ENCODE measurements at regions not wholly inside any gene's neighbourhood (a gene's known extent, or its start where the extent isn't known, plus 50 kb on each side); places are given as distances from the start of the nearest gene placed in this dataset.
"Not testable (repeated sequence)": the region's sequence is repeated elsewhere in the genome, so short reads cannot be mapped to it uniquely, and the experiment has no call there.

DNA sequence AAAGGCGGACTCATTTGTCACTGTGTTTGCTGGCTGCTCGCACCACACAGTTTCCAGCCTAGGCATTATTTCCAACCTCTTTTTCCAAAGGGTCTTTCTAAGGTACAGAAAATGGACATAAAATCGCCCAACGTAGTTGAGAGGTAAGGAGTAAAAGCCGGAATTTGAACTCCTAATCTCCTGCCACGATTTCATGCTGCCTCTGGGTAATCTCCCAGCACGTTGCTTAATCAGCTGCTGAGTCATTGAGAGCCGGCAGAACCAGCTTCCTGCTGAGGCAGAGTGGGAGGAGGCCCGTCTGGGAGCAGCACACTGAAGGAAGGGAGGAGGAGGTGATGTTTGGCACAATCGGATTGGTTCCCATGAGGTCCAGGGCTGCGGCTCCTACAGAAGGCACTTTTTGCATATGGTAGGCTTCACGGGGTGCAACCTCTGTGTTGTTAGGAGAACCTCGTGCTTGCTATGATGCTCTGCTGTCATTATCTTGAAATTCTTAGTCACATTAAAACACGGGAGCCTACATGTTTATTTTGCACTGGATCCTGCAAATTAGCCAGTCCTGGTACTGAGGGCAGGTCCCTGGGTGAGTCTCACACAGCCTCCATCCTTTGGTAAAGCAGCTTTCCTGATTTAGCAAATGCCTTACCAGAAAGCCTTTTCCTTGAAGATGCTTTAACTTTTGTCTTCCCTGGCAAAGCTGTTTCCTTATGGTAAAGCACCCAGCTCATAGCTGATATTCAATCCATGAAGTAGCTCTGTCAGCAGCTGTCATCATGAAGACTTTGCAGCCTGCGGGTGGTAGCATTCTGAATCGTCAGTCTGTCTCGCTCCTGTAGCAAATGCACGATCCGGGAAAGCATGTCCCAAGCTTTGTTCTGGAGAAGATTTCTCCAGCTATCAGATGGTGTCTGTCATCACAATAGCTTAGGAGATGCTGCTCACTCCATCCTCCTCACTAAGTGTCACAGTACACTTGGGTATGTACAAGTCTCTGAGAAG is 191.6 kb upstream of the MSX2 start:
- H3K27ac Mint-ChIP-seq: peak overlapping the region in 2 of 3 experiments; percentile 3 to 8
- H3K4me3 Mint-ChIP-seq: no peak overlapping the region
- no peaks in the 10 kb centered on the region for H3K9me3 Mint-ChIP-seq
- H3K36me3 Mint-ChIP-seq (ENCODE audit: low read depth): no peaks in the 10 kb centered on the region
- TF ChIP-seq CTCF (IDR thresholded peaks at IDR 0.05; ENCODE audit: unreplicated experiment in 3 of 3): no peak
- peaks cover 44% of the 10 kb centered on the region for H3K27me3 Mint-ChIP-seq (ENCODE audit: low read depth)
- H3K4me1 Mint-ChIP-seq: peaks cover 23% of the 10 kb centered on the region

GRCh38 chr5:174533751-174534241 is 190.6 kb upstream of the MSX2 start:
- no peak for TF ChIP-seq CTCF (IDR thresholded peaks at IDR 0.05; ENCODE audit: unreplicated experiment in 3 of 3)
- Mint-ChIP-seq H3K4me3 (no peak overlapping the region), H3K9me3 (peaks cover 7% of the 10 kb centered on the region), H3K4me1 (peaks cover 23% of the 10 kb centered on the region), H3K27me3 (ENCODE audit: low read depth) (peaks cover 37% of the 10 kb centered on the region), H3K27ac (no peak overlapping the region), H3K36me3 (ENCODE audit: low read depth) (peaks cover 3% of the 10 kb centered on the region)

DNA sequence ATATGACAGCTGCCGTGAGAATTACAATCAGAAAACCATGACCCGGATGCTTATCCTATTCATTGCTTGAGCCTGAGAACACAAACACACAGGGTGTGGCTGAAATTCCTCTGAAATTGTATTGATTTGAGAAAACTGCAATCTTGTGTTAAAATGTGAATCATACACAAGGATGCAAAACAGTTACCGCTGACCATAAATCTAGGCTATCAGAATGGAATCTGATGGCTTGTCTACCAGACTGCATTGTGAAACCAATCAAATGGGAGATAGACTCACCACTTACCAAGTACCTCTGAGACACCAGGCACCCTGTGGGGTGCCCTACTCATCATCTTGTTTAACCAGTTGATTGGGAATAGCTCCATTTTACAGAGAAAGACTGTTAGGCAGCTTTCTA is 188.7 kb upstream of the MSX2 start:
- no peak overlapping the region for H3K4me3 Mint-ChIP-seq
- H3K27ac Mint-ChIP-seq: no peak overlapping the region
- H3K27me3 Mint-ChIP-seq (ENCODE audit: low read depth): peaks cover 28% of the 10 kb centered on the region
- no peak for TF ChIP-seq CTCF (IDR thresholded peaks at IDR 0.05; ENCODE audit: unreplicated experiment in 3 of 3)
- H3K36me3 Mint-ChIP-seq (ENCODE audit: low read depth): peaks cover 3% of the 10 kb centered on the region
- peaks cover 7% of the 10 kb centered on the region for H3K9me3 Mint-ChIP-seq
- peaks cover 23% of the 10 kb centered on the region for H3K4me1 Mint-ChIP-seq

DNA sequence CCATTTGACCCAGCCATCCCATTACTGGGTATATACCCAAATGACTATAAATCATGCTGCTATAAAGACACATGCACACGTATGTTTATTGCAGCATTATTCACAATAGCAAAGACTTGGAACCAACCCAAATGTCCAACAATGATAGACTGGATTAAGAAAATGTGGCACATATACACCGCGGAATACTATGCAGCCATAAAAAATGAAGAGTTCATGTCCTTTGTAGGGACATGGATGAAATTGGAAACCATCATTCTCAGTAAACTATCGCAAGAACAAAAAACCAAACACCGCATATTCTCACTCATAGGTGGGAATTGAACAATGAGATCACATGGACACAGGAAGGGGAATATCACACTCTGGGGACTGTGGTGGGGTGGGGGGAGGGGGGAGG is 184.6 kb upstream of the MSX2 start:
- H3K27me3 Mint-ChIP-seq (ENCODE audit: low read depth): peaks cover 19% of the 10 kb centered on the region
- not testable (repeated sequence) for H3K36me3 Mint-ChIP-seq (ENCODE audit: low read depth); H3K4me3 Mint-ChIP-seq; H3K4me1 Mint-ChIP-seq; H3K27ac Mint-ChIP-seq; H3K9me3 Mint-ChIP-seq

DNA sequence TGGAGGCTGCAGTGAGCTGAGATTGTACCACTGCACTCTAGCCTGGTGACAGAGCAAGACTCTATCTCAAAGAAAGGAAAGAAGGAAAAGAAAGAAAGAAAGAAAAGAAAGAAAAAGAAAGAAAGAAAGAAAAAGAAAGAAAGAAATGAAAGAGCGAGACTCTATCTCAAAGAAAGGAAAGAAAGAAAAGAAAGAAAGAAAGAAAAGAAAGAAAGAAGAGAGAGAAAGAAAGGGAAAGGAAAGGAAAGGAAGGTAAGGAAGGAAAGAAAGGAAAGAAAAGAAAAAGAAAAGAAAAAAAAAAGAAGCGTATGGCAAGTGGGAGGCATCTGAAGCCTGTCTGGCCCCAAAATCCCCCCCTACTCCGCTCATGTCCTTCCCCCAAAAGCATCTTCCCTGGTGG is 182.3 kb upstream of the MSX2 start:
- Mint-ChIP-seq H3K36me3 (ENCODE audit: low read depth) (peaks cover 3% of the 10 kb centered on the region), H3K9me3 (peaks cover 7% of the 10 kb centered on the region), H3K4me3 (no peak overlapping the region), H3K27ac (no peak overlapping the region), H3K27me3 (ENCODE audit: low read depth) (peaks cover 13% of the 10 kb centered on the region), H3K4me1 (no peaks in the 10 kb centered on the region)
- TF ChIP-seq CTCF (IDR thresholded peaks at IDR 0.05; ENCODE audit: unreplicated experiment in 3 of 3): no peak

DNA sequence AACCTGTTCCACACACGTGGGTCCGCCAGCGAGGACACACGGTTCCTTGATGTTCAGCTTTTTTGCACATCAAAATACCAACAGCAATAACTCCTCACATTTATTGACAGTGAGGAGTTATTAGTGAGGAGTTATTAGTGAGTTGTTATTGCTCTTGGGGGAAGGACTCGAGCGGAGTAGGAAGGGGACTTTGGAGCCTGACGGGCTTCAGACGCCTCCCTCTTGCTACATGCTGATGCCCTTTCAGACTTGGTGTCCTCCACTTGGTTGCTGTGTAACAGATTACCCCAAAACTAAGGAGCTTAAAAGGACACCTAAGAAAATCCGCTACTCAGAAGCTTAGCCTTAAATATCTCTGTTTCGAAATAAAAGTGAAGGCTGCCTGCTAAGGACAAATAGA is 181.9 kb upstream of the MSX2 start:
- peaks cover 7% of the 10 kb centered on the region for H3K9me3 Mint-ChIP-seq
- peaks cover 3% of the 10 kb centered on the region for H3K36me3 Mint-ChIP-seq (ENCODE audit: low read depth)
- no peak overlapping the region for H3K4me3 Mint-ChIP-seq
- peaks cover 14% of the 10 kb centered on the region for H3K27me3 Mint-ChIP-seq (ENCODE audit: low read depth)
- H3K4me1 Mint-ChIP-seq: no peaks in the 10 kb centered on the region
- no peak for TF ChIP-seq CTCF (IDR thresholded peaks at IDR 0.05; ENCODE audit: unreplicated experiment in 3 of 3)
- H3K27ac Mint-ChIP-seq: no peak overlapping the region

Measured in nephron (organoid).